Activated CD8-positive, alpha-beta T cell treated with anti-CD3 and anti-CD28 coated beads for 36 hours (primary cell): ENCODE measurements at regions not wholly inside any gene's neighbourhood (a gene's known extent, or its start where the extent isn't known, plus 50 kb on each side); places are given as distances from the start of the nearest gene placed in this dataset.

Experiments
- ATAC-seq: fragments of 200-7000 bp; cut with Tn5 transposase; one replicate; pipeline ENCODE4 v1.10.0; 2021; ENCODE audit warnings: mild to moderate bottlenecking, moderate library complexity
- CTCF ChIA-PET: fragments of 350-600 bp; sonication (Branson Sonifier 250); formaldehyde crosslinking; loops from one replicate; lab custom pipeline; 2021; ENCODE audit warnings: antibody characterized with exemption; lab: Charles Lee
- POLR2A ChIA-PET: fragments of 350-600 bp; sonication (Branson Sonifier 250); formaldehyde crosslinking; loops from one replicate; lab custom pipeline; 2021; ENCODE audit warnings: antibody characterized with exemption; lab: Charles Lee
- DNase-seq: peaks from one replicate; pipeline ENCODE4 v3.0.0-alpha.2; 2020
- H3K27ac Mint-ChIP-seq: one replicate; pipeline ENCODE4 v1.8.0; 2021; ENCODE audit warnings: mild to moderate bottlenecking, mixed read lengths
- H3K27me3 Mint-ChIP-seq: one replicate; pipeline ENCODE4 v1.8.0; 2021; ENCODE audit warnings: mixed read lengths
- H3K36me3 Mint-ChIP-seq: one replicate; pipeline ENCODE4 v1.8.0; 2021; ENCODE audit warnings: low read depth, mixed read lengths
- H3K4me1 Mint-ChIP-seq: one replicate; pipeline ENCODE4 v1.8.0; 2021; ENCODE audit warnings: low read depth, mixed read lengths
- H3K4me3 Mint-ChIP-seq: one replicate; pipeline ENCODE4 v1.8.0; 2021; ENCODE audit warnings: mild to moderate bottlenecking, moderate library complexity, mixed read lengths
- H3K9me3 Mint-ChIP-seq: one replicate; pipeline ENCODE4 v1.8.0; 2021; ENCODE audit warnings: mixed read lengths
- CTCF ChIP-seq: fragments of 200-600 bp; IDR thresholded peaks from one replicate; pipeline ENCODE4 v1.8.0; 2022; ENCODE audit warnings: antibody characterized with exemption, mild to moderate bottlenecking
- intact Hi-C: fragments of 100-400 bp; cut with micrococcal nuclease; formaldehyde crosslinking; loops from one replicate; pipeline ENCODE4 v1.10.0; 2022

GRCh38 chr1:232307296-232308017 is 322.5 kb downstream of the SIPA1L2 start:
- H3K27me3 Mint-ChIP-seq, result peaks cover 9% of the 10 kb centered on the region
- H3K27ac Mint-ChIP-seq, result no peak overlapping the region
- no peaks in the 10 kb centered on the region for H3K36me3 Mint-ChIP-seq
- CTCF ChIA-PET, result interaction anchor here (0.9 kb wide), 1 partner anchor 15 kb away, joined by 3 read pairs; no protein-coding TSS in a partner anchor
- POLR2A ChIA-PET, result no interaction called here
- no peak overlapping the region for H3K4me3 Mint-ChIP-seq
- DNase-seq (no peak), ATAC-seq (no peak)
- H3K4me1 Mint-ChIP-seq, result no peaks in the 10 kb centered on the region
- peaks cover under 1% of the 10 kb centered on the region for H3K9me3 Mint-ChIP-seq
- no peak for TF ChIP-seq CTCF
- intact Hi-C loops, result no loop called here

GRCh38 chr1:232306269-232306961 is 323.5 kb downstream of the SIPA1L2 start:
- CTCF ChIA-PET, result interaction anchor here (0.9 kb wide), 1 partner anchor 15 kb away, joined by 3 read pairs; no protein-coding TSS in a partner anchor
- no peak for TF ChIP-seq CTCF
- DNase-seq, result no peak
- POLR2A ChIA-PET, result interaction anchor here (0.7 kb wide), 1 partner anchor 1122 kb away, joined by 3 read pairs; no protein-coding TSS in a partner anchor
- Mint-ChIP-seq H3K27me3 (peaks cover 9% of the 10 kb centered on the region), H3K27ac (no peak overlapping the region), H3K4me1 (no peaks in the 10 kb centered on the region), H3K9me3 (no peaks in the 10 kb centered on the region), H3K4me3 (no peak overlapping the region), H3K36me3 (no peaks in the 10 kb centered on the region)
- ATAC-seq, result no peak
- intact Hi-C loops, result no loop called here

GRCh38 chr1:232305050-232305449 is 324.9 kb downstream of the SIPA1L2 start:
- DNase-seq (no peak), ATAC-seq (no peak)
- intact Hi-C loops, result no loop called here
- ChIA-PET CTCF (no interaction called here), POLR2A (interaction anchor here (0.9 kb wide), 1 partner anchor 21 kb away, joined by 3 read pairs; no protein-coding TSS in a partner anchor)
- Mint-ChIP-seq H3K4me1 (no peaks in the 10 kb centered on the region), H3K27ac (no peak overlapping the region), H3K36me3 (no peaks in the 10 kb centered on the region), H3K4me3 (no peak overlapping the region), H3K9me3 (no peaks in the 10 kb centered on the region), H3K27me3 (peaks cover 16% of the 10 kb centered on the region)
- no peak for TF ChIP-seq CTCF

GRCh38 chr1:232303222-232303620 is 326.7 kb downstream of the SIPA1L2 start:
- Mint-ChIP-seq H3K4me3 (no peak overlapping the region), H3K27ac (no peak overlapping the region), H3K4me1 (no peaks in the 10 kb centered on the region), H3K36me3 (no peaks in the 10 kb centered on the region), H3K27me3 (peaks cover 15% of the 10 kb centered on the region), H3K9me3 (no peaks in the 10 kb centered on the region)
- ATAC-seq (no peak), DNase-seq (no peak)
- intact Hi-C loops, result no loop called here
- POLR2A ChIA-PET, result no interaction called here
- CTCF ChIA-PET, result no interaction called here
- no peak for TF ChIP-seq CTCF
